ENCODE measurements at regions not wholly inside any gene's neighbourhood (a gene's known extent, or its start where the extent isn't known, plus 50 kb on each side); places are given as distances from the start of the nearest gene placed in this dataset.

DNA sequence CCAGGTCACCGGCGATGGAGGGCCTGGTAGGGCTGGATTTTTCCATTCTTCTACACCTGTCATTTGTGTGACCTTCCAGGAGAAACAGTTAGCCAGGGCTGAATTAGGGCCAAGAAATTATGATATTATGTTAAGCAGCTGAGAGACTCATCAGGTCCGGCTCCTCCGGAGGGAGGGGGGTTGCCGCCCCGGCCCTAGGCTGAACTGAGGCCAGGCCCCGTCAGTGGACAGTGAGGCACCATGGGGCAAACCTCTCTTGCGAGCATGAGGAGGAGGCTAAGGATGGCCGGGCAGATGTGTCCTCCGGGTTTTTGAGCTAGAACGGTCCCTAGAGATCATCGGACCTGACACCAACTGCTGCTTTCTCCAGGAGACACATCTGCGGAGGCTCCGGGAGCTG is 150.1 kb downstream of the SOX11 start:
- no peak for DNase-seq

DNA sequence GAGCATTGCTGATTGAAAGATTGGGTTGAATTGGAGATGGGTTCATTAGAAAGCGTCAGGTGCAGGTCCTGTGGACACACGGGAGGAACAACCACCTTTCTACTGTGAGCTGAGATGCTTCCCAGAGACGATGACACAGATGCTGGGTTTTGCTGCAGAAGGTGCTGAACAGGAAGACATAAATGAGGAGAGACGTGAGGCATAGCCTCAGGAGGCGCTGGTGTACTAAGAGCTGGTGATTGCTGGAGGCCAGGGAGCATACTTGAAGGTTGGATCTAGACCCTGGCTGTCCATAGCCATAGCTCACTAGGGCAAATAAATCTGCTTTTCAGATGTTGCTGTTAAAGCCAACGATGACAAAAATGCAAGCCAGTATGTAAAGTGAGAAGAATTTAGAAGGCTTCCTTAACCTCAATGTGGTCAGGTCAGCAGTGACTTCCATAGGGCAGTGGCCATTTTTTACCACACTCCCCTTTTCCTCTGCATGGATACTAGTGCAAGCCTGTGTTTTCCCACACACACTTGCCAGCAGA is 153.7 kb downstream of the SOX11 start:
- DNase-seq = no peak

DNA sequence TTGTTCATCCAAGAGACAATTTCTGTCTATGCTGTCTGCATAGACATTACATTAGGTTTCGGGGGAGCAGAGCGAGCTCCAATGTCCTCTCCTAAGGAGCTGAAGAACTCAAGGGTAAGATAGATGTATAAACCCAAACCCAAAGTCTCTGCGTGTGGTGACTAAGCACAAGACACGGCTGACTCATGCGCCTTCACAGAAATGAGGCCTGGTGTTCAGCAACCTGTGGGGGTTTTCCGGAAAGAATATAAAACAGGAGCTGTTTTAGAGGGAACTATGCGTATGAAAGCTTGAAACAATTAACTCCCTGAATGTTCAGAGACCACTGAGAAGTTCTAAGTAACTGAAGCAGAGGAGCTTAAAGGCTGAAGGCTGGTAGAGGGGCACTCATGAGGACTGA is 154.7 kb downstream of the SOX11 start:
- DNase-seq = no peak

DNA sequence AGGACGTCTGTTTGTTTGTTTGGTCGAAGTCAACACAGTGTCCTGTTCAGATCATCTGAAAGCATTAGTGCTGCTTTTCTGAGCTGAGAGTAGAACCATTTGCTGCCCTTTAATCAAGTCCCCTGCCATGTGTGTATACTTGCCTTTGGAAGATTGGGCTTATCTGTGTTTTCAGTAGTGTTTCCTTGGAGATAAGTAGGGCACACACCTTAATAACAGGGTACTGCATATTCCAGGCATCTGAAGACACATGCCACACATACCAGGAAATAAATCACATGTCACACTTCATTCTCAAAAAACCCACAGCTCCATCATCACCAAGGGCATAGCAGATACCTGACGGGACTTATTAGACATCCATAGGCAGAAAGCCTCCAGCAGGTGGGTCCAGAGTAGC is 157.4 kb downstream of the SOX11 start:
- DNase-seq = no peak

DNA sequence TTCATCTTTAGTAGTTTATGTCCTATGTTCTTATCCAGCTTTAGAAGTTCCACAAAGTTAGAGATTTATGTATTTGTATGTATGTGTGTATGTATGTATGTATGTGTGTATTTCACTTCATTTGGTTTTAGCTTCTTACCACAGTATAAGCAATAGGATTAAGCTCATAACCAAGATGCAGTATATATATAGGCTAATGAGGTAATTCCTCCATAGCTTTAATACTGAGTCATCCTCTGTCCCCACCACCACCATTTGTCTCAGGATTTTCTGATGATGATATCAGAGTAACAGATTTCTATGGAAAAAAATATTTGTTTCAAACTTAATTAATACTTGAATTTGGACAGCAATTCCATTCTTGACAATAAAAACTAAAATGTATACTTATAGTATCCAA is 159.2 kb downstream of the SOX11 start:
- no peak for DNase-seq

DNA sequence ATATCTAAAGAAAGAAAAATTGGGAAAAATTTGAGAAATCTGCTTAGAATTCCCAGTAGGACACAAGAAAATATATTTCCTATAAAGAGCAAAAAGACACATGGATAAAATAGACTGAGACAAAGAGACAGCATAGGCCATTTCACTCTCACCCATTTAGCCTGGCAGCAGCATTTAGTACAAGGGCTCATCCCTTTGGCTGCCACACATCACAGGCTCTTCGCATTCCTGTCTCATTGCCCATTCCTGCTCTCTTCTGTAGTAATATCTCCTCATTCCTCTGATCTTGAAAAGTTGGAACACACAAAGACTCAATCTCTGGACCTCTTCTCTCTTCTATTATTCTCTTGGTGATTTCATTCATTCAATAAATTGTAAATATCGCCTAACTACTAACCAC is 162.6 kb downstream of the SOX11 start:
- no peak for DNase-seq

DNA sequence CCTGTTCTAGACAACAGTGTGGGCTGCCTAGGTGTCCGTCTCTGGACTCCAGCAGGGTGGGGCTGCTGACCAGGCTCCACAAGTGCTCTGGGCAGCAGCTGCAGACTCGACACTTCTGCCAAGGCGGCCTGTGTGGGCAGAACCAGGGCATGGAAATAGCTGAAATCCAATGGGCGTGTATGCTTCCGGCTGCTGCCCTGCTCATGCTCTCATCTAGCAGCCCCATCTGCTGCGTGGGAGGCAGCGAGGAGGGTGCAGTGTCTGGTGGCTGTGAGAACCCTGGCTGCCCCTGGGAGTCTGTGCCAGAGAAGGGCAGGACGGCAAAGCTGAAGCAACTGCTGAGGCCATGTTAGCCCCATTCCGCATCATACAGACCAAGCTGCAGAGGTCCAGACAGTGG is 174.9 kb downstream of the SOX11 start:
- no peak for DNase-seq

DNA sequence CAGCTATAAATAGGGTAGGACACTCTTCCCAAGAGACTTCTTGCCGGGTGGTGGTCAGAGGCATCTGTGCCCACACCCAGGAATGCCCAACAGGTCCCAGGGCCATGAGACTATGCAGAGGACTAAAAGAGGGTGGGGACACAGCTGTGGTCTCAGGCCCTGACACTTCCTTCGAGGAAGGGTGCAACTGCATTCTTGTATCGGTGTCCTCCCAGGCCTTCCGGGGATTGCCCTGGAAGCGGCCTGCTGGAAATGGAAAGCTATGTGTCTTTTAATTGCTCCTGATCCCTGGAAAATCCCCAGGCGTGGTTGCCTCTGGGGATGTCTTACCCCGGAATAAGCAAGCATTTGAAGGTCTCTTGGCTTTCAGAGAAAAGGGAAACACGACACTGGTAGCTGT is 176.7 kb downstream of the SOX11 start:
- no peak for DNase-seq

DNA sequence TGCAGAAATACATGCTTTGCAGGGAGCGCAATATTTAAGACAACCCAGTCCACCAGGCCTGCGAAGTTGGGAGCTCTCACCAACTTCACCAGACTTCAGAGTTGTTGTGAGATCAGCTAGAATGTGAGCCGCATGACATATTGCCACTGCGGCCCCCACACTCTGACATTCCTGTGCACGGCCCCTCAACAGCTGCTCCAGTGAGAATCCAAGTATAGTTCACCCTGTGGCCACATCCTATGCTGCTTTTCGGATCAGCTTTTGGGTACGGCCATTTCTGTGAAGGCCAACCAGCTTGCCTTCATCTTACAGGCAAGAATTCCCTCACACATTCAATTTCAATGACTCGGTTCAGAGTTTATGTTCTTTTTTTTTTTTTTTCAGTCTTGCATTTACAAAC is 177.8 kb downstream of the SOX11 start:
- DNase-seq = no peak

DNA sequence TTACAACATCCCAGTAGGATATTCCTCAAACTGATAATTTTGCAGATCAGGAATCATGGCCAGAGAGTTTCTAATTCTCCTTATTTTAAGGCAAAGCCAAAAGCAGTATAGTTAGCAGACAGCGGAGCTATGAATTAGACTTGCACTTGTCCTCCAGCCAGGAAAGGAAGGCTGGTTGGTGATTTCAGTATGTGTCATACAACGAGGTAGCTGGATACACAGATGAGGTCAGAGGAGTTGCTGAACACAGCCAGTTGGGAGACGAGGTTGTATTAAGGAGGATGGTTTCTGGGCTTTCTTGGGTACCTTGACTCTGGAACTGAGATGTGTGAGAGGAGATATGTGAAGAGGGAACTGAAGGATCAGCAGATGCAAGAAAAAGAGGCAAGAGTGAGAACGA is 185.2 kb downstream of the SOX11 start:
- DNase-seq = no peak

DNA sequence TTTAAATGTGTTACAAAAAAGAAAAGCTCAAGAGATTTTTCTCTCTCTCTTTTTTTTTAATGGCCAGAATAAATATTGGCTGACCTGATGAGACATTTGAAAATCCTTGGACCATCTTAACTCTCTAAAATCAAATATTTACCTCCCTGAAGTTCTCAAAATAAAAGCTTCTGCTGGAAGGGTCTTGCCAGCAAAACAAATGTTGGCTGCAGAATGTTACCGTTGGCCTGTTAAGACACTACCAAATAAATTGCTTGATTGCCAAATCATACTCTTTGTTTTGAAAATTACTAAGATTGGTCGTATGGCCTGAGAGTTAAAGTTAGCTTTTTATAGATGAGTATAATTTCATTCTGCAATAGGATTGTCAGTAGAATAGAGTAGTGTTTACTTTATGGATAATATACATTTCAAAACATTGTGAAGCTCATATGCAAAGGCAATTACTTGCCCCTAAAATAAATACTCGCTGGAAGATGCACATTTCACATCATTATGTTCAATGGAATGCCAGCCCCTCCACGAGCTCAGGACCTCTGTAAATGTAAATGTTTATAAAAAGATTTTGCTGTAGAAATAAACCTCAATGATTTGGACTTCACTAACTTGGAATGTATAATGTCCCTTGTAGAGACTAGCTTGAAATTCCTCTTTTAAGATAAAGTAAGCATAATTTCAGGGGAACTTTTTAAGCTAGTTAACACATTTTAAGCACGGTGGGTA is 193.4 kb downstream of the SOX11 start:
- no peak for DNase-seq

DNA sequence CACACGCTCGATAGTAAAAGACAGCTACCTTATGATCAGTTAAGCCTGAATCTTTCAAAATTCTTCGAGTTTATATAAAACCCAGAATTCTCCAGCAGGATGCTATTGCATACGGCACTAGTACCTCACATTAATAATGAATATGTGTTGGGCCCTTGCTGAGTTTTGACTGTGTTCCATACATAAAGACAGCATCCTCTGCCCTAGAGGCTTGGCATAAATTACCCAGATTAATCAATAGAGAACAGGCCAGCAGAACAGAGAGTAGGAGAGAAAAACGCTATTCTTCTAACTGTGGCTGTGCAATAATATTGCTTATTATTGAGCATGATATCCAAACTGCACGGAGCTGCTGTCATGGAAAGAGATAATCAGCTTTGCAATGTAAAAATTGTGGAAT is 194.3 kb downstream of the SOX11 start:
- no peak for DNase-seq

DNA sequence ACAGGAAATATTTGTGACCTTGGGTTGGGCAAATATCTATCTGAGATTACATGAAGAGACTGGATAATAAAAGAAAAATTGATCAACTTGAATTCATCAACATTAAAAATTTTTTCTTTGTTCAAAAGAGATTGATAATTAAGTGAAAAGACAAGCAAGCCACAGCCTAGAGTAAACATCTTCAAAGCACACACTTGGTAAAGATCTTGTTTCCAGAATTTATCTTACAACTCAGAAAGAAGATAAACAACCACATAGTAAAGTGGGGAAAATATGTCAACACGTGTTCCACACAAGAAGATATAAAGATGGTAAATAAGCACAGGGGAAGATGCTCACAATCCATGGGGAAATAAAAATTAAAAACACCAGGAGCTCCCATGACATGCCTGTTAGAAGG is 195.9 kb downstream of the SOX11 start:
- DNase-seq = no peak

DNA sequence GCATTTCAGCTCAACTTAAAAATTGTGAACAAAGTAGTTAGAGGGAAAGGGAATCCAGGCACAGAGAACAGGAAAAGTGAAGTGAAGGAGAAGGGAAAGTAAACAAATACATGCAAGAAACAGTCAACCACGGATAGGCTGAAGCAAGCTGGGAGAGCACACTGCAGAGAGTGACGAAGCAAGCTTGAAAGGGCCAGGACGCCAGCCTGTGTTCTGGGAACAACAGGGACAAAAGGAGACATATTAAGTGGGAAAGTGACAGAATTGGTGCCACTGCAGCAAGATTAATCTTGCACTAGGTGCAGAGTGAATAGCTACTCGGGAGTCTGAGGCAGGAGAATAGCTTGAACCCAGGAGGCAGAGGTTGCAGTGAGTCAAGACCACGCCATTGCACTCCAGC is 197.3 kb downstream of the SOX11 start:
- no peak for DNase-seq

DNA sequence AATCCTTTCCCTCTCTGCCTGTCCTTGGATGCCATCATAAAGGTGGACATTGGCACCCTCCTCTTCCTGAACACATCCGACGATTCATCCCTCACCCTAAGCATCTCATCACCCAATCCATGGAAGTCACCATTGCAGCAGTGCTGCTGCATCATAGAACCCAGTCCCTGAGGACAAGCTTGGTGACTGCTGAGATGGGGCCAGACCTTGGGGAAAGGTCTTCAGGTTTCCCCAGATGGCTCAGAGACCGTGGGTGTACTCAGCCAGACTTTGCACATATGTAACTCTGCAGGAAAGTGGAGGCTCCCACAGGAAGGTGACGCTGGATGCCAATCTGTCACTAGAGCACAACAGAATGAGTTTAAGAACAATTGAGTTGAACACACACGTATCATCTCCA is 202.2 kb downstream of the SOX11 start:
- DNase-seq = no peak

DNA sequence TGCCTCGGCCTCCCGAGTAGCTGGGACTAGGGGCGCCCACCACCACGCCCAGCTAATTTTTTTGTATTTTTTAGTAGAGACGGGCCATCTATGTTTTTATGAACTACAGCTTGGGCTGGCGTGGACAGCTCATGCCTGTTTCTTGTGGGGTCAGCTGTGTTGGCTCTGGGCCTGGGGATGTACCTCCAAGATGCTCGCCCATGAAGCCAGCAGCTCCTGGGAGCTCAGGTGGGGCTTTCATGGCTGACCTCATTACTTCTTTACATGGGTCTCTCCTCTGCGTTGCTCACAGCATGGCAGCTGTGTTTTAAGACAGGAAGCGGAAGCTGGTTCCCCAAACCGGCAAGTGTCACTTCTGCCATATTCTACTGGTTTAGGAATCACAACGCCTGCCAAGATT is 203.1 kb downstream of the SOX11 start:
- DNase-seq = no peak

DNA sequence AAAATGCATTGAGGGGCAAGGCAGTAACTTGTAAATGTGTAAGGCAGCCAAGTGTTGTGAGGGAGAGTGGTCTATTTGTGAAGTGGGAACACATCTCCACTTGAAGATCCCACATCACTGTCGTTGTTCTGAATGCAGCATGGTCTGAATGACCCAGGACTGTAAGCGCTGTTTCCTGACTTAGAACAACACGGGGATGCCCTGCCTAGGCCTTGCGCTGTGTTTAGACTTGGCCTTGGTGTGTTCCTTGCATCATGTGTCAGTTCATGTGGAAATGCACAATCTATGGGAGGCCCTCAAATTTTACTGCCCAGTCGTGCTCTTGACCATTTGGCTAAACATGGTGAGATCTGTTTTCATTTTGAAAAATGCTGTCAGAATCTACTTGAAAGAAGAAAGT is 205.1 kb downstream of the SOX11 start:
- no peak for DNase-seq

DNA sequence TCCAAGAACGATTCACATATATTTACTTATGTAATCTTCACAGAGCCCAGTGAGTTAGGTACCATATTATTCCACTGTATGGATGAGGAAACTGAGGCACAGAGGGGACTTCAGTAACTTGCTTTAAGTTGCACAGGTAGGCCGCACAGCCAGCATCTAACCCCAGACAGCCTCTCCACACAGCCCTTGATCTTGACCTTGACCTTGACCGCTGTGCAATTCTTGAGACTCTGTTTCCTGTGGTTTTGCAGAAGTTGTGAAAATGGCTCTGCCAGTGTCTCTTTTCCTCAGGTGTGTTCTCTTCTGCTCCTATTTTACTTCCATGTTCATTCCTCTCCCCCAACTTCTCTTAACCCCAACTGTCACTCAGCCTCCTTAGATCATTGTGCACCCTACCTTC is 206.5 kb downstream of the SOX11 start:
- DNase-seq = no peak

DNA sequence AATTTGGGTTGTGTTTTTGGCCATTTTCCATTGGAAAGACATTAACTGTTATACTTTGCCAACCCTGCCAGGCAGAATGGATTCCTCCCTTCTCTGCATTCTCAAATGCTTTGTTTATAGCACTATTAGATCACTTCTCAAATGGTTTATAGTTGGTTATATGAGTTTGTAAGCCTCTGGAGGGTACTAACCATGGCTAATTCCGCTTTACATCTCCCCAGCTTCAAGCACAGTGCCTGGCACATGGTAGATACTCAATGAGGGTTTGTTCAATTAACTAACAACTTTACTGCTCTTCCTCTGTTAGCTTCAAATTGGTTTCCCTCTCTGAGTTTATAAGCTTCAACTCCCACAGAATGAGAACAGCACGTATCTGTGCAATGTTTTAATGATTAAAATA is 213.5 kb downstream of the SOX11 start:
- no peak for DNase-seq

DNA sequence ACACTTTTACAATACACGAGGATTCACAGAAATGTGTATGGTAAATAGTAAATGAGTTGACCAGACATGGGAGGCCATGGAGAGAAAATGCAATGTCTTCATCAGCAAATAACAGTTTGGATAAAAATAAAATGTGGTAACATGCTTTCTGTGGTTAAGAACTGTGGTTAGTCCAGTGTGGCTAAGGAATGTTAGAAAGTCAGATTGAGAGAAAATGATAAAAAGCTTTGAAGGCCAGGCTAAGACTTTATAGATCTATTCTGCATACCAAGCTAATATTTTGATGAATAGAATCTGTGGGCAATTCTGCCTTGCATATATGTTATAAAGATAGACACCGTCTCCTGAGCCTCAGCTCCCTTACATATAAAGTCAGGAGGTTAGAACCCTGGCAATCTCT is 215.9 kb downstream of the SOX11 start:
- no peak for DNase-seq

DNA sequence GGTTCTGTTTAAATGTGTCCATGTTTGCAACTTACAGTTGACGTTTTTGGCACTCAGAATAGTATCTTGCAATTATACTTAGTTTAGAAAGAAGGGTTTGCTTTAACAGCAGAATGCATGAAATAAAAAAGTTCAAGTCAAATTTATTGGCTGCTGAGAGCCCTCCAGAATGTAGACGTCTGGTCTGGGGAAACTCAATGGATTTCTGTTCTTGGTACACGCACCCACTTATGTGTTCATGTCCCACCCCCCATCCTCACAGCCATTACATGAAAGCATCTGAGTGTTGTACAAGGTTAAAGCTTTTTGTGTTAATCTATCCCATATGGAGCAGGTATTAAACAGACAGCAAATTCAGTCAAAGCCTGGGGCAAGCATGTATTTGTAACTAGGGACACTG is 219.5 kb downstream of the SOX11 start:
- DNase-seq = no peak

DNA sequence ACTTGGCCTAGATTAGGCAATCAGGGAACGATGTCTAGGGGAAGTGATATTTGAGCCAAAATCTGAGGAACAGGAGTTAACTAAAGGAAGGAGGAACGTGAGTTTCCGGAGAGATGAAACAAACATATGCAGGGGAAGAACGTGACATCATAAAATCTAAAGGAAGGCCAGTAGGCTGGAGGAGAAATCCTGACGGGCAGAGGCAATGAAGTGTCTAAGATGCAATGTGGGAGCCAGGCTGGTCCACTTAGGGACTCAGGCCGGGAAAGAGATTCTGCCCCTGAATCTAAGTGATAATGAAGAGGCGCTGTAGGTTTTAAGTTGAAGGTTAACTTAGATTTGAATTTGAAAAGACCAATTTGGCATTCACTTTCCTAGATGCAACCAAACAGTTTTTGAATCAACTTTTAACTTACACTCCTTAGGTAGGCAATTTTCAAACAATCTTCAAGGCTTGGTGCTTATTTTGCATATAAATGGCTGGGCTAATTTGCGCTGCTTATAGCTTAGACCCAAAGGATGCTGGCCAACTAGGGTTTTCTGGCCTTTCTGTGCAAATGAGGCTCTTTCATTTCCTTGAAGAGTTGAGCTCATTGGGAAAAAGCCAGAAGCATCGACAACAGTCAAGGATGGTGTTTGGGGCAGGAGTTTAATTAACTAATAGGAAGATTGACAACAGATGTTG is 221.7 kb downstream of the SOX11 start:
- no peak for DNase-seq

DNA sequence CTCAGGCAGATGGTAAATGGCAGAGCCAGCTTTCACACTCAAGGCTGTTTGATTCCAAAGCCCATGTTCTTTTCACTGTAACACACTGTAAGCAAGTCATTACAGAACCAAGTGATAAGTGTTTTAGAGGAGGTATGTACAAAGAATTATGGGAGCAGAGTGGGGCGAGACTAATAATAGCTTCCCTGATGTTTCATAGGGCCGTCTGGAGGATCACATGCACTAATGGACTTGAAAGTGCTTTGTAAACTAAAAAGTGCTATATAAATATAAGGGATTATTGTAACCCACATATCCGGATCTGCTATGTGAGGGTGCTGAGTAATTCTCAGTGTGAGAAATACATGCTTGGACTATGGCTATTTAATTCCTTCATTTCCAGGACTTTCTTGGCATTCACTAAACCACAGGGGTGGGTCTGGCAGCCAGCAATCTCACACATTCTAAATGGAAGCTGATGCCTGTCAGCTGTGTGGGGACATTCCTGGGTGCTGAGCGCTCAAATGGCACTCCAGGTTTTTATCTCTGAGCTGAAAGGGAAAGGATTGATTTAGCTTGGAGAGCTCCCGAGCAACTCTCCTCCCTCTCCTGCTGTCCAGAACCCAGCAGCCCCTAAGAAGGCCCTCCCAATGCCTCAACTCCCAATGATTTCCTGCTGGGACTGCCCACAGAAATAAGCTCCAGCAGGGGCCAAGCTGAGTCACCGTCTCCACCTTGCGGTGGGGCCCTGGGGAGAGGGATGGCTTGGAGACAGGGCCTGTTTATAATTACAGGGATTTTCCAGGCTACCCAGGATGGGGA is 222.8 kb downstream of the SOX11 start:
- no peak for DNase-seq

Measured in occipital lobe (tissue), 1 donor.